ENCODE measurements at regions not wholly inside any gene's neighbourhood (a gene's known extent, or its start where the extent isn't known, plus 50 kb on each side); places are given as distances from the start of the nearest gene placed in this dataset.

GRCh38 chr2:156165742-156166141 lies 166.8 kb downstream of the NR4A2 start:
- intact Hi-C loops (cut with micrococcal nuclease) = no loop called here
- Histone ChIP-seq H3K27ac (replicated peaks) (no peak overlapping the region), H3K36me3 (no peaks in the 10 kb centered on the region), H3K27me3 (ENCODE audit: low read depth) (no peaks in the 10 kb centered on the region), H3K4me1 (no peaks in the 10 kb centered on the region), H3K9me3 (replicated peaks) (peaks cover 8% of the 10 kb centered on the region), H3K4me3 (no peak overlapping the region)
- TF ChIP-seq, protein P1, sequence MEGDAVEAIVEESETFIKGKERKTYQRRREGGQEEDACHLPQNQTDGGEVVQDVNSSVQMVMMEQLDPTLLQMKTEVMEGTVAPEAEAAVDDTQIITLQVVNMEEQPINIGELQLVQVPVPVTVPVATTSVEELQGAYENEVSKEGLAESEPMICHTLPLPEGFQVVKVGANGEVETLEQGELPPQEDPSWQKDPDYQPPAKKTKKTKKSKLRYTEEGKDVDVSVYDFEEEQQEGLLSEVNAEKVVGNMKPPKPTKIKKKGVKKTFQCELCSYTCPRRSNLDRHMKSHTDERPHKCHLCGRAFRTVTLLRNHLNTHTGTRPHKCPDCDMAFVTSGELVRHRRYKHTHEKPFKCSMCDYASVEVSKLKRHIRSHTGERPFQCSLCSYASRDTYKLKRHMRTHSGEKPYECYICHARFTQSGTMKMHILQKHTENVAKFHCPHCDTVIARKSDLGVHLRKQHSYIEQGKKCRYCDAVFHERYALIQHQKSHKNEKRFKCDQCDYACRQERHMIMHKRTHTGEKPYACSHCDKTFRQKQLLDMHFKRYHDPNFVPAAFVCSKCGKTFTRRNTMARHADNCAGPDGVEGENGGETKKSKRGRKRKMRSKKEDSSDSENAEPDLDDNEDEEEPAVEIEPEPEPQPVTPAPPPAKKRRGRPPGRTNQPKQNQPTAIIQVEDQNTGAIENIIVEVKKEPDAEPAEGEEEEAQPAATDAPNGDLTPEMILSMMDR (IDR thresholded peaks at IDR 0.05; ENCODE audit: borderline replicate concordance) = no peak
- DNase-seq = no peak

DNA sequence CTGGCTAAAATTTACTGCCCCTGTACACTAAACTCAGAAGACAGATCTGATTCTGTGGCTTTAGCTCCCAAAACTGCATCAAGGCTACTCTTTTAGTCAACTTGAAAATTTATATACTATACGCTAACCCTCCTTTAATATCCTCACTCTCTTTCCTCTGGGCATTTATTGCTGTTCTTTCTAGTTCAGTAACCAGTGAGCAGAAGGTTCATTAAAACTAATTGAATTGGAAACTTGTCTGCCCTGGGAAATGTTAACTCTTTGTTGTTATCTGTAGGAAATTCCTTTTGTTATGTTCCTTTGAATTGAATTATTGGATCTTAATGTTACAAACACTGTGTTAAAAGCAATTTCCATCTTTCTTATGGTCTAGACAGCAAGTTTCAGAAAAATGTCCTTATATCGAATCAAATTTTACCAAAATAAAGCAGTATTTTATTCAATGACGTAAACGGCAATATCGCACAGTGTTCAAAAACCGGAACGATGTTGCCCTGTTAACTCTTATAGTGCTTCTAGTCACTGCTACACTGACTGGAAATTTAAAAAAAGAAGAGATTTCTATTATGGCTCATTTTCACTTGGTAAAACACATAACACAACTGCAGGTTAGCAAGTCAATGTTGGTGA lies 168.3 kb downstream of the NR4A2 start:
- no peak overlapping the region for H3K27ac ChIP-seq (replicated peaks)
- intact Hi-C loops (cut with micrococcal nuclease) = no loop called here

DNA sequence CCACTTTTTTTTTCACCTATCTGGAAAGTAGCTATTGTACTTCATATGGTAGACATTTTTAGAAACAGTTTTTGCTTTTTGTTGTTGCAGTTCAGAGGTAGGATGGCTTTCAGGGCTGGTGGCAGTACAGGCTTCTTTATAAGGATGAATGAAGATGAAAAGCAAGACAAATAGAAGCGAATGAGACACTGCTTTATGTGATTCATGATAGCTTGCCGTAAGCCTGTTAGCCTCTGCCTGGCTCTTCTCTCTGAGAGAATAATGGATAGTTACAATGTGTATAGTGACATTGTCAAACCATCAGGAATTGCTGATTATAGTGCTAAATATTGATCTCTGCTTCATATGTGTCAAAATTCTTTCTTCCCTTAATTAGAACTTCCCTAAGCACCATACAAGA lies 173.7 kb downstream of the NR4A2 start:
- TF ChIP-seq, protein P1 (IDR thresholded peaks at IDR 0.05; ENCODE audit: borderline replicate concordance) = no peak
- Histone ChIP-seq H3K4me3 (no peak overlapping the region), H3K27me3 (ENCODE audit: low read depth) (no peaks in the 10 kb centered on the region), H3K36me3 (no peaks in the 10 kb centered on the region), H3K4me1 (no peaks in the 10 kb centered on the region), H3K9me3 (replicated peaks) (no peaks in the 10 kb centered on the region), H3K27ac (replicated peaks) (no peak overlapping the region)
- DNase-seq = no peak
- intact Hi-C loops (cut with micrococcal nuclease) = no loop called here

More for the DNA sequence above, 168.3 kb downstream of the NR4A2 start:
- Histone ChIP-seq H3K4me1 (no peaks in the 10 kb centered on the region), H3K9me3 (replicated peaks) (no peaks in the 10 kb centered on the region), H3K27me3 (ENCODE audit: low read depth) (no peaks in the 10 kb centered on the region), H3K36me3 (no peaks in the 10 kb centered on the region), H3K4me3 (no peak overlapping the region)
- DNase-seq = no peak
- TF ChIP-seq, protein P1 (IDR thresholded peaks at IDR 0.05; ENCODE audit: borderline replicate concordance) = no peak

- Histone ChIP-seq H3K27ac (replicated peaks) (no peak overlapping the region), H3K4me3 (no peak overlapping the region), H3K4me1 (no peaks in the 10 kb centered on the region), H3K27me3 (ENCODE audit: low read depth) (no peaks in the 10 kb centered on the region), H3K9me3 (replicated peaks) (no peaks in the 10 kb centered on the region), H3K36me3 (no peaks in the 10 kb centered on the region)
- DNase-seq = no peak
- TF ChIP-seq, protein P1 (IDR thresholded peaks at IDR 0.05; ENCODE audit: borderline replicate concordance) = no peak
- intact Hi-C loops (cut with micrococcal nuclease) = no loop called here
Measured at GRCh38 chr2:156157670-156158069, 174.9 kb downstream of the NR4A2 start.

DNA sequence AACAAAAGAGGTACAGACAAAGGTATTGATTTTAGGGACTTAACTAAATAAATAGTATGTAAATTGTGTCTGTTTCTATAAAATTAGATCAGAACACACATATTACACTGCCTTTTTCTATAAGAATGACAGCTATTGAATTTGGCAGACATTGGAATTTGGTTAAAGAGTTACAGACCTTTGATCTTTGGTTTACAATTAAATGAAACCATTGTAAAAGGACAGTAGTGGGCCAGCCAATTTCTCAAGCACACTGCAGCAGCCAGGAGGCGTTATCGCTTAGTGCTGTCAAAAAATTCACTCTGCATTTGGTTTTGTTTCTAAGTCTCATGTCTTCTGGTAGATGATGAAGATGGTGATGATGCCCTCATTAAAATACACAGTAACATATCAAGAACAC lies 175.9 kb downstream of the NR4A2 start:
- no peaks in the 10 kb centered on the region for H3K36me3 ChIP-seq
- H3K27me3 ChIP-seq (ENCODE audit: low read depth) = no peaks in the 10 kb centered on the region
- no peak for DNase-seq
- TF ChIP-seq, protein P1 (IDR thresholded peaks at IDR 0.05; ENCODE audit: borderline replicate concordance) = peak; percentile 25
- no peaks in the 10 kb centered on the region for H3K9me3 ChIP-seq (replicated peaks)
- H3K4me1 ChIP-seq = no peaks in the 10 kb centered on the region
- no peak overlapping the region for H3K27ac ChIP-seq (replicated peaks)
- no peak overlapping the region for H3K4me3 ChIP-seq
- intact Hi-C loops (cut with micrococcal nuclease) = no loop called here

Measured in left ventricle myocardium inferior (tissue), 1 donor.